HG02763 (cell line): ENCODE measurements at regions not wholly inside any gene's neighbourhood (a gene's known extent, or its start where the extent isn't known, plus 50 kb on each side); places are given as distances from the start of the nearest gene placed in this dataset.

Experiments used
- ATAC-seq: cut with Tn5 transposase; IDR thresholded peaks from one replicate; pipeline ENCODE4 v1.9.1; 2021; ENCODE audit warnings: mild to moderate bottlenecking, moderate library complexity; ENCODE audit not compliant: unreplicated experiment

GRCh38 chr2:228257379-228257778 is 75.9 kb upstream of the SPHKAP start:
- no peak for ATAC-seq

- no peak for ATAC-seq
These were observed 72.3 kb upstream of the SPHKAP start for GRCh38 chr2:228253752-228254151.

- no peak for ATAC-seq
These were observed 65.8 kb upstream of the SPHKAP start for GRCh38 chr2:228247335-228247734.

GRCh38 chr2:228245601-228246000 is 64.1 kb upstream of the SPHKAP start:
- no peak for ATAC-seq

- no peak for ATAC-seq
These were observed 61.1 kb upstream of the SPHKAP start for GRCh38 chr2:228242591-228242990.

- no peak for ATAC-seq
These were observed 58.5 kb upstream of the SPHKAP start for GRCh38 chr2:228239907-228240561.

- ATAC-seq, result no peak
These were observed 57.9 kb upstream of the SPHKAP start for GRCh38 chr2:228239207-228239906.
